HEK293 (cell line): ENCODE measurements at regions not wholly inside any gene's neighbourhood (a gene's known extent, or its start where the extent isn't known, plus 50 kb on each side); places are given as distances from the start of the nearest gene placed in this dataset.

Experiments
- CTCF ChIA-PET: fragments of 350-600 bp; formaldehyde crosslinking; extraction: SDS; loops from one replicate; lab custom pipeline; 2021; ENCODE audit warnings: antibody characterized with exemption; lab: Yijun Ruan, JAX
- POLR2A ChIA-PET: fragments of 300-600 bp; formaldehyde crosslinking; extraction: SDS; loops from one replicate; lab custom pipeline; 2020; ENCODE audit warnings: antibody characterized with exemption, inconsistent platforms; lab: Yijun Ruan, JAX
- H3K27ac ChIP-seq: fragments of 200-500 bp; sonication (Bioruptor generic); 2 replicates; pipeline ENCODE4 v1.5.1; 2014; ENCODE audit warnings: low read depth, low read length, control low read depth, inconsistent platforms; ENCODE audit errors: extremely low read depth
- H3K36me3 ChIP-seq, 2 experiments: fragments of 200-500 bp in 1 of 2; sonication (Bioruptor generic) in 1 of 2; 1 replicate in 1 of 2; 2 replicates in 1 of 2; pipeline ENCODE4 v1.5.1; 2014 to 2017; ENCODE audit warnings: inconsistent platforms in 2 of 2, low read length in 2 of 2; ENCODE audit not compliant: control insufficient read depth in 2 of 2, insufficient read depth in 1 of 2
- H3K4me1 ChIP-seq: fragments of 200-500 bp; sonication (Bioruptor generic); 2 replicates; pipeline ENCODE4 v1.5.1; 2014; ENCODE audit warnings: mild to moderate bottlenecking, low read length, inconsistent platforms; ENCODE audit not compliant: control insufficient read depth, insufficient read depth
- H3K4me3 ChIP-seq: 2 replicates; pipeline ENCODE4 v1.5.1; 2011; ENCODE audit warnings: low read depth, mild to moderate bottlenecking, control low read depth, low read length, moderate library complexity
- H3K9me3 ChIP-seq: fragments of 200-500 bp; sonication (Bioruptor generic); 2 replicates; pipeline ENCODE4 v1.5.1; 2014; ENCODE audit warnings: low read depth, low read length, inconsistent platforms; ENCODE audit not compliant: control insufficient read depth, insufficient read depth
- BCL11B ChIP-seq: fragments of 450-650 bp; formaldehyde crosslinking; IDR thresholded peaks from 2 replicates; pipeline ENCODE4 v1.5.1; 2016; ENCODE audit warnings: low read depth, missing biosample characterization, missing genetic modification characterization
- GLIS2 ChIP-seq: fragments of 450-650 bp; formaldehyde crosslinking; IDR thresholded peaks from 2 replicates; pipeline ENCODE4 v1.5.1; 2016; ENCODE audit warnings: missing biosample characterization, missing genetic modification characterization
- SCRT1 ChIP-seq: fragments of 450-650 bp; formaldehyde crosslinking; IDR thresholded peaks from 2 replicates; pipeline ENCODE4 v1.5.1; 2016; ENCODE audit warnings: missing biosample characterization, missing genetic modification characterization, borderline replicate concordance
- SP7 ChIP-seq: fragments of 450-650 bp; formaldehyde crosslinking; IDR thresholded peaks from 2 replicates; pipeline ENCODE4 v1.5.1; 2016; ENCODE audit warnings: missing biosample characterization, missing genetic modification characterization
- TRIM28 ChIP-seq: IDR thresholded peaks from 2 replicates; pipeline ENCODE4 v1.6.1; 2011; ENCODE audit warnings: low read length, control low read depth, borderline replicate concordance
- ZBTB20 ChIP-seq: fragments of 450-650 bp; formaldehyde crosslinking; IDR thresholded peaks from 2 replicates; pipeline ENCODE4 v1.5.1; 2016; ENCODE audit warnings: missing biosample characterization, missing genetic modification characterization
- ZBTB8A ChIP-seq: fragments of 450-650 bp; formaldehyde crosslinking; IDR thresholded peaks from 2 replicates; pipeline ENCODE4 v1.5.1; 2016; ENCODE audit warnings: missing biosample characterization, missing genetic modification characterization
- ZEB2 ChIP-seq: fragments of 450-650 bp; formaldehyde crosslinking; IDR thresholded peaks from 2 replicates; pipeline ENCODE4 v1.5.1; 2016; ENCODE audit warnings: missing biosample characterization, missing genetic modification characterization
- ZNF146 ChIP-seq: fragments of 450-650 bp; formaldehyde crosslinking; IDR thresholded peaks from 2 replicates; pipeline ENCODE4 v1.5.1; 2016; ENCODE audit warnings: missing biosample characterization, missing genetic modification characterization
- ZNF169 ChIP-seq: fragments of 450-650 bp; formaldehyde crosslinking; IDR thresholded peaks from 2 replicates; pipeline ENCODE4 v1.5.1; 2016; ENCODE audit warnings: missing biosample characterization, missing genetic modification characterization
- ZNF174 ChIP-seq: fragments of 450-650 bp; formaldehyde crosslinking; IDR thresholded peaks from 2 replicates; pipeline ENCODE4 v1.5.0; 2017; ENCODE audit warnings: missing biosample characterization, mild to moderate bottlenecking, missing genetic modification characterization
- ZNF175 ChIP-seq: fragments of 450-650 bp; formaldehyde crosslinking; IDR thresholded peaks from 2 replicates; pipeline ENCODE4 v1.5.1; 2016; ENCODE audit warnings: missing biosample characterization, missing genetic modification characterization
- ZNF211 ChIP-seq: fragments of 450-650 bp; formaldehyde crosslinking; IDR thresholded peaks from 2 replicates; pipeline ENCODE4 v1.5.1; 2016; ENCODE audit warnings: low read depth, missing biosample characterization, missing genetic modification characterization
- ZNF274 ChIP-seq, 2 experiments: fragments of 200-500 bp in 1 of 2; fragments of 450-650 bp in 1 of 2; sonication (Bioruptor generic) in 1 of 2; formaldehyde crosslinking in 1 of 2; IDR thresholded peaks; 2 replicates each; pipeline versions ENCODE4 v1.5.1 to v1.6.1; 2014 to 2016; ENCODE audit warnings: borderline replicate concordance in 1 of 2, inconsistent platforms in 1 of 2, low read length in 1 of 2, missing biosample characterization in 1 of 2, missing genetic modification characterization in 1 of 2
- ZNF292 ChIP-seq: fragments of 450-650 bp; formaldehyde crosslinking; IDR thresholded peaks from 2 replicates; pipeline ENCODE4 v1.5.1; 2016; ENCODE audit warnings: low read depth, missing biosample characterization, missing genetic modification characterization, borderline replicate concordance
- ZNF629 ChIP-seq: fragments of 450-650 bp; formaldehyde crosslinking; IDR thresholded peaks from 2 replicates; pipeline ENCODE4 v1.5.1; 2017; ENCODE audit warnings: missing biosample characterization, missing genetic modification characterization
- ZNF664 ChIP-seq: fragments of 450-650 bp; formaldehyde crosslinking; IDR thresholded peaks from 2 replicates; pipeline ENCODE4 v1.5.1; 2016; ENCODE audit warnings: missing biosample characterization, missing genetic modification characterization
- ZNF670 ChIP-seq: fragments of 450-650 bp; formaldehyde crosslinking; IDR thresholded peaks from 2 replicates; pipeline ENCODE4 v1.5.1; 2016; ENCODE audit warnings: missing biosample characterization, missing genetic modification characterization, low read depth
- TF ChIP-seq, protein P1 (sequence below): fragments of 450-650 bp; formaldehyde crosslinking; IDR thresholded peaks from 2 replicates; pipeline ENCODE4 v1.5.1; 2017; ENCODE audit warnings: missing biosample characterization, missing genetic modification characterization
- TF ChIP-seq, protein P2 (sequence below): fragments of 450-650 bp; IDR thresholded peaks from 2 replicates; pipeline ENCODE4 v1.5.1; 2018; ENCODE audit warnings: missing biosample characterization, mild to moderate bottlenecking, missing genetic modification characterization
- TF ChIP-seq, protein P3 (sequence below): fragments of 450-650 bp; formaldehyde crosslinking; conservative IDR thresholded peaks from 2 replicates; pipeline ENCODE4 v1.5.1; 2016; ENCODE audit warnings: low read depth, missing biosample characterization, missing genetic modification characterization

DNA sequence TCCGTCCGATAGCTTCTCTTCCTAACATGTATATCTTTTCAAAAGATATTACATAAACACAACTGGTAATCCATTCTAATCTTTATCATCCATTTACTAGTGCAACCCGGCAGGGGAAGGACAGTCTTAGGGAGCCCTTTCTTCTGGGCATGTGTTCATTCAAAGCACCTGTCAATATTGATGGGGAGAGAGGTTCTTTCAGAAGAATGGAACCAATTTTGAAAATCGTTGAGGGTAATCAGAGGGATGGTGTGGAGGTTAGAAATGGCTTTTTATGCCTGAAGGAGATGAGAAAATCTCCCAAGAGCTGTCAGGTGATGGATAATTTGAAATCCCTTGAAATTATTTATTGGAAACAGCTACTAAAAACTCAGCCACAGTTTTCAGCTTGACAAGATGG, 561.9 kb upstream of the DCC start:
- H3K36me3 ChIP-seq: no peaks in the 10 kb centered on the region
- no peak overlapping the region for H3K4me3 ChIP-seq
- no peaks in the 10 kb centered on the region for H3K9me3 ChIP-seq
- POLR2A ChIA-PET: no interaction called here
- no peaks in the 10 kb centered on the region for H3K4me1 ChIP-seq
- TF ChIP-seq ZNF174 (no peak), ZNF274 (IDR thresholded peaks at IDR 0.05; ENCODE audit: low read length) (no peak), ZNF274 (tag by site-specific recombination; IDR thresholded peaks at IDR 0.05; ENCODE audit: borderline replicate concordance) (no peak), ZBTB8A (tag by site-specific recombination) (no peak), ZNF211 (tag by site-specific recombination) (no peak), BCL11B (tag by site-specific recombination) (no peak), SP7 (tag by site-specific recombination) (no peak), GLIS2 (tag by site-specific recombination) (no peak), ZNF146 (tag by site-specific recombination) (no peak), ZNF629 (tag by site-specific recombination) (no peak), ZEB2 (tag by site-specific recombination) (no peak), ZNF175 (no peak), ZBTB20 (no peak)
- TF ChIP-seq, protein P1, sequence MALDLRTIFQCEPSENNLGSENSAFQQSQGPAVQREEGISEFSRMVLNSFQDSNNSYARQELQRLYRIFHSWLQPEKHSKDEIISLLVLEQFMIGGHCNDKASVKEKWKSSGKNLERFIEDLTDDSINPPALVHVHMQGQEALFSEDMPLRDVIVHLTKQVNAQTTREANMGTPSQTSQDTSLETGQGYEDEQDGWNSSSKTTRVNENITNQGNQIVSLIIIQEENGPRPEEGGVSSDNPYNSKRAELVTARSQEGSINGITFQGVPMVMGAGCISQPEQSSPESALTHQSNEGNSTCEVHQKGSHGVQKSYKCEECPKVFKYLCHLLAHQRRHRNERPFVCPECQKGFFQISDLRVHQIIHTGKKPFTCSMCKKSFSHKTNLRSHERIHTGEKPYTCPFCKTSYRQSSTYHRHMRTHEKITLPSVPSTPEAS (tag by site-specific recombination): no peak
- TF ChIP-seq, protein P2, sequence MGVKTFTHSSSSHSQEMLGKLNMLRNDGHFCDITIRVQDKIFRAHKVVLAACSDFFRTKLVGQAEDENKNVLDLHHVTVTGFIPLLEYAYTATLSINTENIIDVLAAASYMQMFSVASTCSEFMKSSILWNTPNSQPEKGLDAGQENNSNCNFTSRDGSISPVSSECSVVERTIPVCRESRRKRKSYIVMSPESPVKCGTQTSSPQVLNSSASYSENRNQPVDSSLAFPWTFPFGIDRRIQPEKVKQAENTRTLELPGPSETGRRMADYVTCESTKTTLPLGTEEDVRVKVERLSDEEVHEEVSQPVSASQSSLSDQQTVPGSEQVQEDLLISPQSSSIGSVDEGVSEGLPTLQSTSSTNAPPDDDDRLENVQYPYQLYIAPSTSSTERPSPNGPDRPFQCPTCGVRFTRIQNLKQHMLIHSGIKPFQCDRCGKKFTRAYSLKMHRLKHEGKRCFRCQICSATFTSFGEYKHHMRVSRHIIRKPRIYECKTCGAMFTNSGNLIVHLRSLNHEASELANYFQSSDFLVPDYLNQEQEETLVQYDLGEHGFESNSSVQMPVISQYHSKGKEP: no peak
- no peak overlapping the region for H3K27ac ChIP-seq
- CTCF ChIA-PET: interaction anchor here (0.7 kb wide), 1 partner anchor 153 kb away, joined by 5 read pairs; no protein-coding TSS in a partner anchor

DNA sequence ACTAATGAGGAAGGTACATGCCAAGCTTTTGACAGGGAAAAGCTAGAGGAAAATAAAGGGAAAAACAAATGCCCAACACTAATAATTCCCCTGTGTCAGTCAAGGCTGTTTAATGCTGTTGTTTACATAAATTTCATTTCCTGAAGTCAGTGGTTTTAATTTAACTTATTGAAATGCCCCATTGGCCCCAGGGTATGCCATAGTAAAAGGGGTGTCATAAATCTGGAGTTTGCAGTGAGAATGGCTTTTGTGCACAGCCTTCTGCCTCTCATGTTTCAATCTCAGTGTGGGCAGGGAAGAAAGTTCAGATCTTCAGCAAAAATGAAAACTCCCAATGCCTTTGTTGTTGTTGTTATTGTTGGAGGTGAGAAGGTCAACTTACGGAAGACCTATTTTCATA, 550.1 kb upstream of the DCC start:
- no peak for TF ChIP-seq ZNF169 (tag by site-specific recombination)
- TF ChIP-seq ZNF292 (tag by site-specific recombination): no peak
- TF ChIP-seq TRIM28: no peak
- TF ChIP-seq, protein P3, sequence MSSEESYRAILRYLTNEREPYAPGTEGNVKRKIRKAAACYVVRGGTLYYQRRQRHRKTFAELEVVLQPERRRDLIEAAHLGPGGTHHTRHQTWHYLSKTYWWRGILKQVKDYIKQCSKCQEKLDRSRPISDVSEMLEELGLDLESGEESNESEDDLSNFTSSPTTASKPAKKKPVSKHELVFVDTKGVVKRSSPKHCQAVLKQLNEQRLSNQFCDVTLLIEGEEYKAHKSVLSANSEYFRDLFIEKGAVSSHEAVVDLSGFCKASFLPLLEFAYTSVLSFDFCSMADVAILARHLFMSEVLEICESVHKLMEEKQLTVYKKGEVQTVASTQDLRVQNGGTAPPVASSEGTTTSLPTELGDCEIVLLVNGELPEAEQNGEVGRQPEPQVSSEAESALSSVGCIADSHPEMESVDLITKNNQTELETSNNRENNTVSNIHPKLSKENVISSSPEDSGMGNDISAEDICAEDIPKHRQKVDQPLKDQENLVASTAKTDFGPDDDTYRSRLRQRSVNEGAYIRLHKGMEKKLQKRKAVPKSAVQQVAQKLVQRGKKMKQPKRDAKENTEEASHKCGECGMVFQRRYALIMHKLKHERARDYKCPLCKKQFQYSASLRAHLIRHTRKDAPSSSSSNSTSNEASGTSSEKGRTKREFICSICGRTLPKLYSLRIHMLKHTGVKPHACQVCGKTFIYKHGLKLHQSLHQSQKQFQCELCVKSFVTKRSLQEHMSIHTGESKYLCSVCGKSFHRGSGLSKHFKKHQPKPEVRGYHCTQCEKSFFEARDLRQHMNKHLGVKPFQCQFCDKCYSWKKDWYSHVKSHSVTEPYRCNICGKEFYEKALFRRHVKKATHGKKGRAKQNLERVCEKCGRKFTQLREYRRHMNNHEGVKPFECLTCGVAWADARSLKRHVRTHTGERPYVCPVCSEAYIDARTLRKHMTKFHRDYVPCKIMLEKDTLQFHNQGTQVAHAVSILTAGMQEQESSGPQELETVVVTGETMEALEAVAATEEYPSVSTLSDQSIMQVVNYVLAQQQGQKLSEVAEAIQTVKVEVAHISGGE (tag by site-specific recombination): no peak
- no peak for TF ChIP-seq ZNF670 (tag by site-specific recombination)
- no peak for TF ChIP-seq ZNF664 (tag by site-specific recombination)
- TF ChIP-seq SCRT1: no peak
- TF ChIP-seq, all 188 proteins: peak for 0
- ChIA-PET CTCF (no interaction called here), POLR2A (no interaction called here)
- H3K27ac ChIP-seq: no peak overlapping the region
- no peaks in the 10 kb centered on the region for H3K36me3 ChIP-seq
- H3K9me3 ChIP-seq: no peaks in the 10 kb centered on the region
- H3K4me3 ChIP-seq: no peak overlapping the region
- no peaks in the 10 kb centered on the region for H3K4me1 ChIP-seq
